NB4 (cell line): ENCODE measurements at regions not wholly inside any gene's neighbourhood (a gene's known extent, or its start where the extent isn't known, plus 50 kb on each side); places are given as distances from the start of the nearest gene placed in this dataset.

Experiments
- MAX ChIP-seq: IDR thresholded peaks from 2 replicates; pipeline ENCODE4 v1.6.1; 2011; ENCODE audit warnings: low read depth, low read length
- MYC ChIP-seq: IDR thresholded peaks from 2 replicates; pipeline ENCODE4 v1.6.1; 2011; ENCODE audit warnings: low read depth, low read length
- POLR2A ChIP-seq: IDR thresholded peaks from 2 replicates; pipeline ENCODE4 v1.6.1; 2011; ENCODE audit warnings: mild to moderate bottlenecking; ENCODE audit not compliant: insufficient read length; ENCODE audit errors: extremely low read depth
- TF ChIP-seq, protein P1 (sequence below): IDR thresholded peaks from one replicate; pipeline ENCODE4 v1.5.1; 2012; ENCODE audit warnings: low read depth, low read length

DNA sequence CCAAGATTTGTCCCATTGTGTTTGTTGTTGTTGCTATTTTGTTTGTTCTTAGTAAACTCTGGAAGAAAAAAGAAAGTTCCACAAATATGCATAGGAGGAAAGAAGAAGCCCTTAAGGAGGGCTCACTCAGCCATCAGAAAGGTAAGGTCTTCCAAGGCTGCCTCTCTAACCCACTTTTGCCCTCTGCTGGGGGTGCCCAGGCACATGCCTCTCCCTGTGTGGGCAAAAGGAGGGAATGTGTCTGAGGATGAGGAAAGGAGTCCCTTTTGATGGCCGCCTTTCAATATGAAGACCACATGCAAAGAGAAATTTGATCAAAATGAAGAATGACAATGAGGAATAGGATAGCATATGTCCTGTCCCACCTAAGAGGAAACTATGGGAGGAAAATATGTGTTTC lies 248.2 kb upstream of the POU3F2 start:
- TF ChIP-seq, protein P1, sequence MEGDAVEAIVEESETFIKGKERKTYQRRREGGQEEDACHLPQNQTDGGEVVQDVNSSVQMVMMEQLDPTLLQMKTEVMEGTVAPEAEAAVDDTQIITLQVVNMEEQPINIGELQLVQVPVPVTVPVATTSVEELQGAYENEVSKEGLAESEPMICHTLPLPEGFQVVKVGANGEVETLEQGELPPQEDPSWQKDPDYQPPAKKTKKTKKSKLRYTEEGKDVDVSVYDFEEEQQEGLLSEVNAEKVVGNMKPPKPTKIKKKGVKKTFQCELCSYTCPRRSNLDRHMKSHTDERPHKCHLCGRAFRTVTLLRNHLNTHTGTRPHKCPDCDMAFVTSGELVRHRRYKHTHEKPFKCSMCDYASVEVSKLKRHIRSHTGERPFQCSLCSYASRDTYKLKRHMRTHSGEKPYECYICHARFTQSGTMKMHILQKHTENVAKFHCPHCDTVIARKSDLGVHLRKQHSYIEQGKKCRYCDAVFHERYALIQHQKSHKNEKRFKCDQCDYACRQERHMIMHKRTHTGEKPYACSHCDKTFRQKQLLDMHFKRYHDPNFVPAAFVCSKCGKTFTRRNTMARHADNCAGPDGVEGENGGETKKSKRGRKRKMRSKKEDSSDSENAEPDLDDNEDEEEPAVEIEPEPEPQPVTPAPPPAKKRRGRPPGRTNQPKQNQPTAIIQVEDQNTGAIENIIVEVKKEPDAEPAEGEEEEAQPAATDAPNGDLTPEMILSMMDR, result no peak
- TF ChIP-seq MAX (no peak), MYC (no peak), POLR2A (no peak)
